Activated CD4-positive, alpha-beta T cell treated with anti-CD3 and anti-CD28 coated beads, Interleukin-2, amount 50 U/mL, for 1 hour (primary cell): ENCODE measurements at regions not wholly inside any gene's neighbourhood (a gene's known extent, or its start where the extent isn't known, plus 50 kb on each side); places are given as distances from the start of the nearest gene placed in this dataset.
"Not testable (repeated sequence)": the region's sequence is repeated elsewhere in the genome, so short reads cannot be mapped to it uniquely, and the experiment has no call there.

Experiments used
- DNase-seq: peaks from one replicate; pipeline ENCODE4 v3.0.0-alpha.2; 2020

DNA sequence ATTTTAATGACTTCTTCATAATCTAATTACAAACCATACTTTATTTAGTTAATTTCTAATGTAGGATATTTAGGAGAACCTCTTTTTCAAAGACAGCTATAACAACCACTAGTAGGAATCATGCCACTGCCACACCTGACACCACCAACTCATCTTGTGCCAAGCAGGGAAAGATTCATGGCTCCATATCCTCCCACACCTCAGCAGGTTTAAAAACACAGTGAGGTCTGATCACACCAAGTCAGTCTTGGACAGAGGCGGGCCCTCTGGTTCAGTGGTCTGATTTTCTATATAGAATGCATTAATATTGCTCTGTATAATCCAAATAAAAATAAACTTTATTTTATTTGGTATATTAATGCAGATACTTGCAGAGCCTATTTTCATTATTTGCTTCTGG is 227.7 kb upstream of the TTC29 start:
- no peak for DNase-seq

DNA sequence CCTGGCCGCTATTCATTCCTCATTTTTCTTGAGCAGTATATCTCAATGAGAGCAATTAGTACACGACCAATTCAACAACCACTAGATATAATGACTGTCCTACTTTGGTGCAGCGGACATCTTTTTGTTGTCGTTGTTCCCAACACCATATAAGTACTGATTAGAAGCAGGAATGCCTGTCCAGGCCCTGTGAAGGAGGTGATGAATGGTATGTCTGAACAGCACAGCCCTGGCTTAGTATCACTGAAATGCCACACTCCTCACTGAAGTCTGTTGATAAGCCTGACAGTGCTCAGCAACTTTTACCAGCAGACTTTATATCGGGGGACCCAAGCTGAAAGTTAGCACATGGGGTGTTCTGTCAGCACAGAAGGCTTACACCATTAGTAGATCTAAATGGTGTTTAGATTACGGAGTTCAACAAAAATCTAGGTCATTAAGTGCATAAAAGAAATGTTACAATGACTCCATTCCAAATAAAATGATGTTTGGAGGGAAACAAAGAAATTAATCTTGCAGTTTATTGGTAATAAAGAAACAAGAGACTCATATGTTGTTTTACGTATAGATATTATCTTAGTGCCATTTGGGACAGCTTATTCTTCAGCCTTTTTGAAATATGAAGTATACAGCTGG is 228.3 kb upstream of the TTC29 start:
- DNase-seq, result no peak

DNA sequence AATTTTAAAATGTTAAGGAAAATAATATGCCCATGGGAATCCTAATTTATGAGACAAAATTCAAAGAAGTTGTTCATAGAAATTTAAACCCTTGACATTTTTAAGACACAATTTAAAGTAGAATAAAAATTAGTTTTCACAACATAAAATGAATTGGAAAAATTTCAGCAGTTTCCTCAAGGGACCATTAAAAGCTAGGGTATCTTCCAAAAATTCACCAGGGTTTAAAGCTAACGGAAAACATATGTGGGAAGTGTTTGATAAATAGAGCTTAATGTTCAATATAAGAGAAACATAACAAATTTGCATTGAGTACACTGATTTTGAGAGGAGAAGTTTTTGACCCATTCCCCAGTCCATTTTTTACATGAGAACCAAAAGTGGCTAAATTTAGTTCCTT is 228.9 kb upstream of the TTC29 start:
- DNase-seq, result no peak

DNA sequence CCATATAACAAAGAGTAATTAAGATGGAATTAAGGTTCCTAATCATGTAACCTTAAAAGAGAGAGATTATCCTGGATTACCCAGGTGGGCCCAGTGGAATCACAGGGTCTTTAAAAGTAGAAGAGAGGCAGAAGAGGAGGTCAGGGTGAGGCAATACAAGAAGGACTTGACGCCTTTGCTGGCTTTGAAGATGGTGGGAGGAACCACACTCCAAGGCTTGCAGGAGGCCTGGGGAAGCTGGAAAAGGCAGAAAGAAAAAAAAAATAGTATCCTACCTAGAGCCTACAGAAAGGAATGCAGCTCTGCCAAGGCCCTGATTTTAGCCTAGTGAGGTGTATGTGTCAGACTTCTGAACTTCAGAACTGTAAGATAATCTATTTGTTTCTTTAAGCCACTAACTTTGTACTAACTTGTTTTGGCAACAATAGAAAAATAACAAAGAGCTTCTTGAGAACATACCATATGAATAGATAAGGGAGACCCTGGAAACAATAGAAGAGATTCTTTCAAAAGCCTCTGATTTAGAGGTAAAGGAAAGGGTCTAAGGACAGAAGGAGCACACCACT is 229.9 kb upstream of the TTC29 start:
- no peak for DNase-seq

DNA sequence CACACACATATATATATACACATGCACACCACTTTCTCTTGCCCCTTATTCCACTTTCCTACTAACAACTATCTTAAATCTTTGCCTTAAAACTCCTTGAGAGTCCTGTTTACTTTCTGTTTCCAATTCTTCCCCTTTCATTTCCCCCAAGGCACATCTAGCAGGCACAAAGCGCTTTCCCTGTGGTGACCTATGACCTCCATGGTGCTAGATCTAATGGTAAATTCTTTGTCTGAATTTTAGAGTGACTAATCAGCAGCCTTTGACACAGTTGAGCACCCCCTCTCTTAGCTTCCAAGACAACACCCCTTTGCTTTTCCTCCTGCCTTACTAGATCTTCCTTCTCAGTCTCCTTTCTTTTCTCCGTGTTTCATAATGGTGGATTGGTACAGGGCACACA is 236.4 kb upstream of the TTC29 start:
- DNase-seq, result no peak

DNA sequence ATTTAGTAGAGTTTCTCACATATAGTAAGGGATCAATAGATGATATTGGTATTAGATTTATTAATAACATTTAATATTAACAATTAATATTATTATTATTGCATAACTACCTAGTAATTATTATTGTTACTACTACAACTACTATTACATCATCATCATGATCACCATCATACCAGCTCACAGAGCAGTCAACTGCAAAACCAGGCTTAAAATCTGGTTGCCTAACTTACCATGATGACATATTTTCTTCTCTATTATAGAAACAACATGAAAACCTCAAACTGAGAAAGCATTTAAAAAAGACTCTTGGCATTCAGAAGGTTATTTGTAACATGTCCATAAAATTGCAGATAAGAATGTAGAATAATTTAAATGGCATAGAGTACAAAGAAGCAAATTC is 247.0 kb upstream of the TTC29 start:
- DNase-seq, result no peak

DNA sequence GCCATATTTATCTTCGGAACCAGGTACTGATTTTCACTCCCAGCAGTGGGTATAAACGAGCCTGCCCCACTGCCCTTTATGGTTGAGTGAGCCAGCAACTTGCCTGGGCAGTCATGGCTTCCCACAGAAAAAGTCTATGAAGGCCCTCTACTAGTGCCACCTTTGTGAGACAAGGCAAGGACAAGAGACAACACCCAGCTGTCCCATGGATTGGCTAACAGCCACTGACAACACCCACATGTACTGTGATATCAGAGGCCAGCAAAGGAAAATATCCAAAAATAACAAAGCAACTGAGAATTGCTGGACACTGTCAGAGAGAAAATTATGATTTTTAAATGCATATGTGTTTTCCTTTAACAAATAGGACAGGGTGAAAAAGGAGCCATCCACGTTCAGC is 248.4 kb upstream of the TTC29 start:
- DNase-seq, result no peak

DNA sequence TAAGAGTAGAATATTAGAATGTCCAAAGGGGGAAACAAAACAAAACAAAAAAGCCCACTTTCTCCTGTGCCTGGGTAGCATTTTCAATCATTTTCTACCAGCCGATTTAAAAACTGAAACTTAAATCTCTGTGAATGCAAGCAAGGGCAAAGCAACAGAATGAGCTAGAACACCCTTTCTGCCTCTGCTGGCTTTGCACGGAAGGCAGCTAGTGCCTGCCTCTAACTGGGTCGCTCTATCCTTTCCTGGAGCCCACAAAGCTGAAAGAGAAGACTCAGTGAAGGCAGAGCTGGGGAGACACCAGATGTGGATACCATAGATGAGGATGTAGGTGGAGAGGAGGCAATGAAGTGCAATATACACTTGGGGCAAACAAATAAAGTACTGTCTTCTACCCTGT is 248.9 kb upstream of the TTC29 start:
- no peak for DNase-seq

DNA sequence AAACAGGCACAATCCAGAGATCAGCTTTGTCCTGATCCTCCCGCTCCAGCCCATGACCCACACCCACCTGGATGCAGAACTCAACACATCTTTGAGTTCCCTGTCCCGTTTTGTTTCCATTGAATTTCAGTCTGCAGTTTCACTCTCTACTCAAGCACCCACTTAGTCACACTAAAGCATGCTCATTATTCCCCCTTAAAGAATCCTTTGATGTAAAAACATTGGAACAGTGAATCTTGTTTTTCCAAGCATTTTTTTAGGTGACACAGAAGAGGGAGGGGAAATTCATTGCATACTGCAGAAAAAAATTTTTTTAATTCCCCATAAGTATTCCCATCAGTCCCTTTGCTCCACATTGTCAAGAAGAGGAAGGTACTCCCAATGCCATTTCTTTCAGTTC is 249.7 kb upstream of the TTC29 start:
- DNase-seq, result no peak

DNA sequence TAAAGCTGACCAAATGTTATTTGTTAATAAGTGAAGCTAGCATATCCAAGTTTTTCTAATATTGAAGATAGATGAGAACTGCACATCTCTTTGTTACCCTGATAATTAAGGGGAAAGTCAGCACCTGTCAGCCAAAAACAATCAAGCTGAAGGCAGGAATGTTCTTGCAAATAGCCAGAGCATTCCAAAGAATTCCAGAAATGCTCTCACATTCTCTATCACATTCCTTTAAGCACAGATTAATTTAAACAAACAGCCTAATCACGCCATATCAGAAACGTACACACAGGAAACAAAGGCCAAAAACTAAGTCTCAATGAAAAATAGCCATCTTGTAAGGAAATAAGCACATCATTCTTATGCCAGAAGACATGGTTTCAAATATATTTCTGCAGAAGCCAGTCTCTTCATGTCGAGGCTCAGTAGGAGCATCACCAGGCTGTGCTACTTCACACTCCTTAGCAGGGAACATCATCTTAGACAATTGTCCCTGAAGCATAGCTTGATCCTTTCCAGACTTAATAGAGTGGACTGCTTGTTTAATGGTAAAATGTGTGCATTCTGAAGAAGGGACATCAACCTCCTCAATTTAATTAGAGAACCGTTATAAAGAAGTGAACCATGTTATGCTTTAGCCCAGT is 252.9 kb upstream of the TTC29 start:
- no peak for DNase-seq

DNA sequence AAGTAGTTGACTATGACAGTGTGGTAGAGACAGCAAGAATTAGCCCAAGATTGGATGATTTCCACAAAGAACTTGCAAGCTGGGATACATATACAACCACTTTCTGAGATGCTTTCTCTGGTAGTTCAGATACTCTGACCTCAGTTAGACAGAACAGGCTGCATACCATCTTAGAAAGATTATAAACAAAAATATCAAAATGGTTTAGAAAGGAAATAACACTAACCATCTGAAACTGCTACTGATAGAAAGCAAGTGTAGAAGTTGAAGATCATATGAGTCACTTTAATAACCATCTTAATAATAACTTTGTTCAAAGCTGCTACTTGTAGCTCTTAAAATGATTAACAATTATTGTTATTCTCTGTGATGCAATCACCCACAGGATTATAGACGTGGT is 255.4 kb upstream of the TTC29 start:
- no peak for DNase-seq

DNA sequence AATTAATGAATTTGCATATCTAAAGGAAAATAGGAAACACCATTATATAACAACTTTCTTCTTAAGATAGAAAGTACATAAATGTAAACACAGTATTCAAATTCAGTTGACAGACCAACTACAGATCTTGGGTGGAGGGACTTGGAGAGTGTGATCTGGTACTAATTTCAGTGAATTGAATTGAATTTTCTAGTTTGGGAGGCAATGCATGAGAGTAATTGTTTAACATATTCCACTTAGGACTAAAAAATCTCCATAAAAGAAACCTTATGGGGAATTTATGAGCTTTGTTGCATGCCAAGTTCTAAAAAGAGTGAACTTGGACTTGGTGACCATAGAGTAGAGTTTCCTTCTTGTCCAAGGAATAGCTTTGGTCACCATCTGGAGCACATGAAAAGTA is 261.1 kb upstream of the TTC29 start:
- no peak for DNase-seq

DNA sequence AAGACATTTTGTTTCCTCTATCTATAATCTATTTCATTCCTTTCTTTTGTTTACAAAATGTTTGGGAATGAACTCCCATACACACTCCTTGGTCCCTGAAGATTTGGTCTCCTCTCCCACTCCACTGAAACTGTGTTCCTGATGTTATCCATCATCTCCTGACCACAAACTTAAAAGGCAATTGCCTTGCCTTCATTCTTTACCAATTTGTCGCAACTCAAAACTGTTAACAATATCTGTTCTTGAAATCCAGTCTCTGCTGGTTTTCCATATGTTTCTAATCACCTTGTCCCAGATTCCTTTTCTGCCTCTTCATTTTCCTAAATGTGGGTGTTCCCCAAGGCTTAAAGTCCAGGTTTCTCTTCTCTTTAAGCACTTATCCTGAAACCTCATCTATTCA is 262.2 kb upstream of the TTC29 start:
- DNase-seq, result no peak

DNA sequence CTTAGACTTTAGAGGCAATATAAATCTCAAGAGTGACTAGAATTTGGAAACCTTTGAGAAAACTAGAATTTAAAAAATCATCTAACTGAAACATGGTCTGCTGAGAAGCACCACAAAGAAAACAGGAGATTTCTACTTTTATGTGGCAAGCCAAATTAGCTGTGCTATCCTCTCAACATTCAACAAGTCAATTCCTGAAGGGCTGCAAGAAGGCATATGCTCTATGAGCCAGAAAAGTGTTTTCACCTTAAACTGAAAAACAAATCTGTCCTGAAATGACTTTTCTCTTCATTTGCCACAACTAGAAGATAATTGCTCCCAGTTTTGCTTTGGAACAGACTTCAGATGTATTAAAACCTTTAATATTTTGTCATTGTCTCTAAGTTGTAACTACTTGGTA is 263.2 kb upstream of the EDNRA start:
- DNase-seq, result no peak

DNA sequence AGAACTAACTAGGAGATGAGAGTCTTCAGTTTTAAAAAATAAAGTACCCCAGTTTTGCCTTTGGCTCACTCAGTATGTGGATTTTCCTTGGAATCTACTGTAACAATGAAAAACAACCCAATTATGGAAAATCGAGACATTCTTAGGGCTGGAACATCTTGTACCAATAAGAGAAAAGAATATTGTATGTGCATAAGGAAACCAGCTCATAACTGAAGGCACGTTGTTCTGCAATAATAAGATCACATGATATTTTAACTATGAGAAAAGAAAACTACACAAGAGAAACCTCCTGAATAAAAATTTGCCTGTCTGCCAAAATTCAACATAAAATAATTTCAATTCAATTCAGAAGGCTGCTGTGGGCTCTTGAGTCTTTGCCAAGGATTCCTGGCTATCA is 261.8 kb upstream of the EDNRA start:
- no peak for DNase-seq

DNA sequence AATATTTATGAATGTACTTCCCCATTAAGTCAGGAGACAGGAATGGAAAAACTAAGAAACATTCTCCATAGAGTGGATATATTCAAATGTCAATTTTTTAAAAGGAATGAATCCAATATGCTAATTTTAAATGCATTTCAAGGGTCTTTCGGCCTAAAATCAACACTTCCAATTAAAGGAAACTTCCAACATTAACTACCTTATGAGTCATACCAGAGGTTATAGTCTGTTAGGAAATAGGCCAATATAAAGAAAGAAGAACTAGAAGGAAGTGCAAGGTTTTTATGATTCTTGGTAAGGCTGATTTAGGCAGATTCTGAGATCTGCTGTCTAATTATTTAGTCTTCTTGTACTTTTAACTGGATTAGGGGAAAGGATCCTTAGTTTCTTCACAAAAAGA is 260.1 kb upstream of the EDNRA start:
- no peak for DNase-seq

DNA sequence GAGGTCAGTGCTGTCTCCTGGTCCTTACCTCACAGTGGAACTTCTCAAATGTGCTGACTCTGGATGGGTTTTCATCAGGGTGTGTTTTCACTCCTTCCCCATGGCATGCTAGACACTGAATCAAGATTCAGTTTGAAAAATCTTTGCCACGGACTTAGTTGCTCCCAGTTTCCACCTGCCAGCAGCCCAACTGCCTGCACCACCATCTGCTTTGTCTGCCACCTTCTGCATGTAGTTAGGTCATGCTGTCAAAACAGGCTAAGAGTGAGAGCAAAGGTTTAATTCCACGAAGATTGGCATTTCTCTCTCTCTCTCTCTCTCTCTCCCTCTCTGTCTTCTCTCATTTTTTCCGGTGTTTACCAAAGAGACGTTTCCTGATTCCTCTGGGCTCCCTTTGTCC is 258.0 kb upstream of the EDNRA start:
- DNase-seq, result no peak

DNA sequence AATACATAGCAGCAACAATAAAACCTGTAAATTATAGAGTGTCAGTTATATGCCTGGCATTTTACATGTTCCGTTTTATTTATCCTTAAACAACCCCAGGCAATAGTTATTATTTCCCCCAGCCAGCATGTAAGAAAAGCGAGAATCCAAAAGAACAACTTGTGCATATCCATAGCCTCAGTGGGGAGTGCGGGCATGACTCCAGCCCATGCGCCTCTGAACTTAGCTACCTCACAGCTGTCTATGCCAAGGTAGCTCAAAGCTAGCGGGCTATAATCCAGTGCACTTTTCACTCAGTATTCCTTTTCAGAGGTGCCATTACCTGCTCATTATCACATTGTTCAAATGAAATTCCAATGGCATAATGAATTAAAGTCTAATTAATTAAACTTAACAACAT is 257.3 kb upstream of the EDNRA start:
- no peak for DNase-seq

DNA sequence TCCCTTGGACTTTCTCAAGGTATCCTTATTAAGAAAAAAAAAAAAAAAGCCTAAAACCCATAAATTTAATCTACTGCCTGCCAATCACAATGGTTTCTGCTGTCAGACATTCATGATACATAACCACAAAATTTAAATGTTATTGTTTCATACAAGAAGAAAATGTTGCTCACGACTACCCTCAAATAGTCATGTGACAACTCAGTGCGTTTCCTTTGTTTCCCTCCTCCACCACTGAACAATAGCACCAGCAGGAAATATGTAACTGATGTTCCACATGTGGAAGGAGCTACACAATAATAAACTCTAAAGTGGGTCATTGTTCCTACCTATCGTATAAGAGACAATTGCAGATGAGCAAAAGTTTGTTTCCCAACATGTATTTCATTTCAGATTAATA is 244.1 kb upstream of the EDNRA start:
- no peak for DNase-seq

DNA sequence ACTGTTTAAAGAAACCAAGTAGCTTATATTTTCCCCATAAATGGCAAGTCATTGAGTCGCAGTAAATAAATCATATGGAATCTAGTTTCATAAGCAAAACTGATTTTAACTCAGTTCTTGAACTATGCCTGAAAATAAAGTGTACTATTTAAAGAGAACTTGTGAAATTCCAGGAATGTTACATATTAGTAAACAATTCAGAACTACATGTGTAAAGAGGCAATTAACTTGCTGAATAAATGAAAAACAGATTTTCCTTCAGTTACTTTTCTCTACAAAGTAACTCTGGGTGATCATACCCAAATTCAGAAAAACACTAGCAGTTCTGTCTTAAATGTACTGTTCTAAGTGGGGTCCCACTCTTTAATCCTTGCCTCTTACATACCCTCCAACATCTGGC is 236.1 kb upstream of the EDNRA start:
- DNase-seq, result no peak

DNA sequence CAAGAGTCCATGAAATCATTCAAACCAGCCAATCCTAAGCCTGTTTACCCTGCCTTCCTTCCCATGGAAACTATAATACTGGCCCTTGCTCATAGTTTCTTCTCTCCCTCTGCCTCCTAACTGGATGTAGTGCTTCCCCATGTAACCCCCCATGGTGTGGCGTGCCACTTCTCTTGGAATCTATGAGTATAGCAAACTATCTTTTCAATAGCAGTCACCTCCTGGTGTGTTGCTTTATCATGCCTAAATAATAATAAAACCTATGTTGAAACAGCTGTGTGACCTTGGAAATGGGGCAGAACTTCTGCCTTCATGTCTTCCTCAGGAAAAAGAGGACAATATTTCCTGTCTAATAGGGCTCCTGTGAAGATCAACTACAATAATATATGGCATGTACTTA is 234.8 kb upstream of the EDNRA start:
- DNase-seq, result no peak

DNA sequence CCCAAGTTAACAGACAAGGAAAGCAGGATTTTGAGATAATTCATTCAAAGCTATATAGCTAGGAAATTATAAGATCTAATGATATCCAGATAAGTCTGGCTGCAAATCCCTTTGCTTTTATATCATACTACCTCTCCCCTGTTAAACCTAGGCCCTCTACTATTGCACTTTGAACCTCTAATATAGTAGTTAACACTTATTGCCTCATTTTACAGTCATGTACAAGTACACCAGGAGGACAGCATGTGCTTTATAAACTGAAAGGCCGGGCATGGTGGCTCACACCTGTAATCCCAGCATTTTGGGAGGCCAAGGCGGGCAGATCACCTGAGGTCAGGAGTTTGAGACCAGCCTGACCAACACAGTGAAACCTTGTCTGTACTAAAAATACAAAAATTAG is 234.4 kb upstream of the EDNRA start:
- not testable (repeated sequence) for DNase-seq

DNA sequence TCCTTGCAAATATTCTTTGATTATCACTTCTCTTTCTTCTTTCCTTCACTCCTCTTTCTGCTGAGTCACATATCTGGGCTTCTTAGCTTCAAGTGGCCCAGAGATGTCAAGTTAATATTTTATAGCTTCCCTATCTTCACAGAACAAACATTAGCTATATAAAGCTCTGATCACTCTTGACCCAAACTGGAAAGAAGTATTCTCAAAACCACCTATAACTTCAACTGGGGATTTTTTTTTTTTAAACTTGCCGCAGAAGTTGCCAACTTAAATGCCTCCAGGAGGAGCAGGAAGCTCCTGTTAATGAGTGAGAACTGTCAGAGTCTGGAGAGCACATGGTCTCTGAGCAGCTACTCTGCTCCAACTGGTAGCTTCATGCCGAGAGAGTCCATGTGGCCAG is 233.3 kb upstream of the EDNRA start:
- DNase-seq, result no peak

DNA sequence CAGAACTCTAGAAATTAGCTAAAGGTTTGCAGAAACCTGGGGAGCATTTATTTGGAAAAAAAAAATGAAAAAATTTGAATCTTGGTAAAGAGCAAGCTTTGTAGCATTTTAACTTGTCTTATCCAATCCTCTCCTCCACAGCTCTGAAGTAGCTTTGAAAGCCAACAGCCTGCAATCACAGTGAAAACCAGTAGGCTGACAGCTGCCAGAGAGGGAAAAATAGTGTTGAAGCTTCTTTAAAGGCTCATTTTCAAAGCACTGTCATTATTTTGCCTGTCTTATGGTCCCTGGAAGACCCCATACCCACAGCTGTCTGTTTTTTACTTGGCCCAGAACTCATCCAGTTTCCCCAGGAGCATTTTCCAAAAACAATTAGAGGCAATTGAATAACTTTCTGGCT is 230.8 kb upstream of the EDNRA start:
- no peak for DNase-seq

DNA sequence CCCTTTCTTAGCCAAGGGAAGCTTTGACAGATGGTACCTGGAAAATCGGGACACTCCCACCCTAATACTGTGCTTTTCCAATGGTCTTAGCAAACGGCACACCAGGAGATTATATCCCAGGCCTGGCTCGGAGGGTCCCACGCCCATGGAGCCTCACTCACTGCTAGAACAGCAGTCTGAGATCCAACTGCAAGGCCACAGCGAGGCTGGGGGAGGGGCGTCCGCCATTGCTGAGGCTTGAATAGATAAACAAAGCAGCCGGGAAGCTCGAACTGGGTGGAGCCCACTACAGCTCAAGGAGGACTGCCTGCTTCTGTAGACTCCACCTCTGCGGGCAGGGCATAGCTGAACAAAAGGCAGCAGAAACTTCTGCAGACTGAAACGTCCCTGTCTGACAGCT is 225.6 kb upstream of the EDNRA start:
- DNase-seq, result not testable (repeated sequence)
